Smooth muscle cell (in vitro differentiated cells): ENCODE measurements at regions not wholly inside any gene's neighbourhood (a gene's known extent, or its start where the extent isn't known, plus 50 kb on each side); places are given as distances from the start of the nearest gene placed in this dataset.

Experiments used
- DNase-seq: peaks from one replicate; lab custom pipeline; 2025; ENCODE audit not compliant: unreplicated experiment; lab: John Stamatoyannopoulos, UW
- H2AFZ ChIP-seq: fragments of 200-600 bp; sonication (generic); 2 replicates; pipeline ENCODE4 v1.6.0; 2016; ENCODE audit warnings: antibody characterized with exemption, low read depth, mild to moderate bottlenecking
- H3F3A ChIP-seq: fragments of 200-600 bp; sonication (generic); 2 replicates; pipeline ENCODE4 v1.6.0; 2017; ENCODE audit warnings: antibody characterized with exemption, low read depth
- H3K27ac ChIP-seq: fragments of 200-600 bp; sonication (generic); 2 replicates; pipeline ENCODE4 v1.5.1; 2016; ENCODE audit warnings: low read depth, mild to moderate bottlenecking
- H3K27me3 ChIP-seq: fragments of 200-600 bp; sonication (generic); 2 replicates; pipeline ENCODE4 v1.6.1; 2016; ENCODE audit warnings: low read depth, mild to moderate bottlenecking
- H3K36me3 ChIP-seq: fragments of 200-600 bp; sonication (generic); 2 replicates; pipeline ENCODE4 v1.5.1; 2016; ENCODE audit warnings: low read depth
- H3K4me1 ChIP-seq: fragments of 200-600 bp; sonication (generic); 2 replicates; pipeline ENCODE4 v1.5.1; 2016; ENCODE audit warnings: low read depth
- H3K4me2 ChIP-seq: fragments of 200-600 bp; sonication (generic); 2 replicates; pipeline ENCODE4 v1.6.0; 2016; ENCODE audit warnings: mild to moderate bottlenecking
- H3K4me3 ChIP-seq: fragments of 200-600 bp; sonication (generic); 2 replicates; pipeline ENCODE4 v1.5.1; 2016; ENCODE audit warnings: mild to moderate bottlenecking
- H3K79me2 ChIP-seq: fragments of 200-600 bp; sonication (generic); 2 replicates; pipeline ENCODE4 v1.6.0; 2016; ENCODE audit warnings: low read depth, mild to moderate bottlenecking
- H3K9ac ChIP-seq: fragments of 200-600 bp; sonication (generic); 2 replicates; pipeline ENCODE4 v1.6.0; 2016; ENCODE audit warnings: low read depth
- H3K9me3 ChIP-seq: fragments of 200-600 bp; sonication (generic); replicated peaks from 2 replicates; pipeline ENCODE4 v1.5.1; 2016; ENCODE audit warnings: low read depth
- H4K20me1 ChIP-seq: fragments of 200-600 bp; sonication (generic); 2 replicates; pipeline ENCODE4 v1.6.0; 2016; ENCODE audit warnings: low read depth
- CTCF ChIP-seq: fragments of 200-600 bp; sonication (generic); IDR thresholded peaks from 2 replicates; pipeline ENCODE4 v1.5.1; 2017; ENCODE audit warnings: borderline replicate concordance, mild to moderate bottlenecking, antibody characterized with exemption; ENCODE audit not compliant: insufficient read depth, poor library complexity, severe bottlenecking
- WGBS: methylation state at CpG from one replicate; pipeline ENCODE4 v1.1.7; 2016; ENCODE audit warnings: low lambda C conversion rate; 5-methylcytosine and 5-hydroxymethylcytosine counted together

- Histone ChIP-seq H4K20me1 (no peaks in the 10 kb centered on the region), H2AFZ (no peak overlapping the region), H3K4me1 (no peaks in the 10 kb centered on the region), H3K27me3 (no peaks in the 10 kb centered on the region), H3K9ac (no peak overlapping the region), H3K9me3 (no peaks in the 10 kb centered on the region), H3K4me3 (no peak overlapping the region), H3K36me3 (no peaks in the 10 kb centered on the region), H3K79me2 (no peaks in the 10 kb centered on the region), H3F3A (no peaks in the 10 kb centered on the region), H3K27ac (no peak overlapping the region), H3K4me2 (no peak overlapping the region)
- WGBS, result 97% methylated on average over 32 of the region's 37 CpGs
- no peak for TF ChIP-seq CTCF
- no peak for DNase-seq
Measured at GRCh38 chr13:65149687-65150086, 2080.4 kb downstream of the PCDH9 start.

- Histone ChIP-seq H3K9ac (no peak overlapping the region), H2AFZ (no peak overlapping the region), H3K9me3 (no peaks in the 10 kb centered on the region), H3K4me2 (no peak overlapping the region), H3K27ac (no peak overlapping the region), H3K4me3 (no peak overlapping the region), H3K79me2 (no peaks in the 10 kb centered on the region), H4K20me1 (no peaks in the 10 kb centered on the region), H3K36me3 (no peaks in the 10 kb centered on the region), H3K27me3 (no peaks in the 10 kb centered on the region), H3F3A (no peaks in the 10 kb centered on the region), H3K4me1 (no peaks in the 10 kb centered on the region)
- whole genome bisulfite sequencing, result 98% methylated on average over 3 of the region's 3 CpGs
- DNase-seq, result no peak
- no peak for TF ChIP-seq CTCF
Measured at GRCh38 chr13:65143920-65144319, 2086.2 kb downstream of the PCDH9 start.

GRCh38 chr13:65133094-65133493, 2097.0 kb downstream of the PCDH9 start:
- no peaks in the 10 kb centered on the region for H3K79me2 ChIP-seq
- no peaks in the 10 kb centered on the region for H4K20me1 ChIP-seq
- DNase-seq, result no peak
- 46% methylated on average over 7 of the region's 7 CpGs for WGBS
- no peaks in the 10 kb centered on the region for H3K9me3 ChIP-seq
- no peaks in the 10 kb centered on the region for H3K4me1 ChIP-seq
- H3F3A ChIP-seq, result no peaks in the 10 kb centered on the region
- H3K9ac ChIP-seq, result no peak overlapping the region
- H3K27me3 ChIP-seq, result no peaks in the 10 kb centered on the region
- H3K27ac ChIP-seq, result no peak overlapping the region
- peak overlapping the region; percentile 12 for H3K4me2 ChIP-seq
- no peak for TF ChIP-seq CTCF
- peak overlapping the region; percentile 54 for H2AFZ ChIP-seq
- no peaks in the 10 kb centered on the region for H3K36me3 ChIP-seq
- H3K4me3 ChIP-seq, result no peak overlapping the region

- H3K9ac ChIP-seq, result no peak overlapping the region
- no peaks in the 10 kb centered on the region for H3K27me3 ChIP-seq
- no peak overlapping the region for H3K27ac ChIP-seq
- no peaks in the 10 kb centered on the region for H3F3A ChIP-seq
- no peak for DNase-seq
- WGBS, result 88% methylated on average over 1 of the region's 1 CpG
- H3K4me2 ChIP-seq, result no peak overlapping the region
- no peaks in the 10 kb centered on the region for H3K4me1 ChIP-seq
- H3K9me3 ChIP-seq, result no peaks in the 10 kb centered on the region
- H3K4me3 ChIP-seq, result no peak overlapping the region
- H2AFZ ChIP-seq, result no peak overlapping the region
- H4K20me1 ChIP-seq, result no peaks in the 10 kb centered on the region
- TF ChIP-seq CTCF, result no peak
- no peaks in the 10 kb centered on the region for H3K79me2 ChIP-seq
- H3K36me3 ChIP-seq, result no peaks in the 10 kb centered on the region
Measured at GRCh38 chr13:65125236-65125635, 2104.9 kb downstream of the PCDH9 start.
